Colonic mucosa (tissue), 4 donors: ENCODE measurements at regions not wholly inside any gene's neighbourhood (a gene's known extent, or its start where the extent isn't known, plus 50 kb on each side); places are given as distances from the start of the nearest gene placed in this dataset.

Experiments used
- DNase-seq: peaks from one replicate; pipeline ENCODE4 v3.0.0-alpha.2; 2020
- H3K27ac ChIP-seq: fragments of 200-600 bp; one replicate; pipeline ENCODE4 v1.8.0; 2021
- H3K27me3 ChIP-seq: fragments of 200-600 bp; one replicate; pipeline ENCODE4 v1.8.0; 2021
- H3K36me3 ChIP-seq: fragments of 200-600 bp; one replicate; pipeline ENCODE4 v1.8.0; 2021
- H3K4me1 ChIP-seq: fragments of 200-600 bp; one replicate; pipeline ENCODE4 v1.8.0; 2021; ENCODE audit warnings: mild to moderate bottlenecking
- H3K4me3 ChIP-seq: fragments of 200-600 bp; one replicate; pipeline ENCODE4 v1.8.0; 2021
- H3K9ac ChIP-seq, 2 donors: one replicate each; pipeline ENCODE4 v1.7.0; 2013; ENCODE audit warnings: control low read depth in 2 of 2, low read depth in 2 of 2, low read length in 2 of 2
- H3K9me3 ChIP-seq: fragments of 200-600 bp; one replicate; pipeline ENCODE4 v1.8.0; 2021
- intact Hi-C: fragments of 100-400 bp; cut with DNase I; formaldehyde crosslinking; loops from one replicate; pipeline ENCODE4 v1.14.1; 2022
- TF ChIP-seq, protein P1 (sequence below): fragments of 200-600 bp; IDR thresholded peaks from one replicate; pipeline ENCODE4 v1.8.0; 2022; ENCODE audit warnings: antibody characterized with exemption, mild to moderate bottlenecking
- donor health status: healthy.
- donor health status: DM: no; HTN: no; CAD: no.
- donor health status: DM: no; HTN: no; CAD: no.

DNA sequence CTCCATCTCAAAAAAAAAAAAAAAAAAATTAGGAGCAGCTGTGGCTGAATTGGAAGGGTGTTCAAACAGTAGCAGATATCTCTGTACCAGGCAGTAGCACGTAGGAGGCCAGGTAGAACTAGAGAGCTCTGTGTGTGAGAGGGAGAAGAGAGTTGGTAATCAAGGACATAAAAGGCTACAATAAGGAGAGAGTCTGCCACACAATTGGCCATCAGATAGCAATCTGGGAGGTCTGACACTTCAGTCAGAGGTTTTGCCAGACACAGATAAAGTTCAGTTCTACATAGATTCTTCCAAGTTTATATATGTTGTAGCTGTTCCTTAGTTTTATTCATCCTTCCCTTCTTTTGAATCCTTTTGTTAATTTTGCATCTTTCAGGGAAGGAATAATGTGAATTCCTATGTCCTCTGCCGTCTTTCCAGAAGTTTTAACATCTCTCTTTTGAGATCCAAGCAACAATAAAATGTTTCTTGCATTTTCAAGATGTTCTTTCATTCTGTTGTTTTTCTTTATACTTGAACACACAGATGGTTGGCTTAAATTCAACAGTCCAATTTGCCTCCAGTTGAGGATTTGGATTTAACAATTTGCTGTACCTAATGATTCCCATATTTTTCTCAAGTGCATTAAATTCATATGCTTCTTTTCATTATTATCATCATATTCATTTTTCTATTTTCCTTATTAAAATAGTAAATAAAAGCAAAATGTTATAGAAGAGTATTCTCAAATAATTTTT, 600.3 kb upstream of the GCFC2 start:
- Histone ChIP-seq H3K9me3 (no peaks in the 10 kb centered on the region), H3K4me3 (no peak overlapping the region), H3K27me3 (no peaks in the 10 kb centered on the region), H3K4me1 (no peaks in the 10 kb centered on the region), H3K27ac (no peak overlapping the region), H3K36me3 (no peaks in the 10 kb centered on the region), H3K9ac (no peak overlapping the region)
- intact Hi-C loops: no loop called here
- TF ChIP-seq, protein P1, sequence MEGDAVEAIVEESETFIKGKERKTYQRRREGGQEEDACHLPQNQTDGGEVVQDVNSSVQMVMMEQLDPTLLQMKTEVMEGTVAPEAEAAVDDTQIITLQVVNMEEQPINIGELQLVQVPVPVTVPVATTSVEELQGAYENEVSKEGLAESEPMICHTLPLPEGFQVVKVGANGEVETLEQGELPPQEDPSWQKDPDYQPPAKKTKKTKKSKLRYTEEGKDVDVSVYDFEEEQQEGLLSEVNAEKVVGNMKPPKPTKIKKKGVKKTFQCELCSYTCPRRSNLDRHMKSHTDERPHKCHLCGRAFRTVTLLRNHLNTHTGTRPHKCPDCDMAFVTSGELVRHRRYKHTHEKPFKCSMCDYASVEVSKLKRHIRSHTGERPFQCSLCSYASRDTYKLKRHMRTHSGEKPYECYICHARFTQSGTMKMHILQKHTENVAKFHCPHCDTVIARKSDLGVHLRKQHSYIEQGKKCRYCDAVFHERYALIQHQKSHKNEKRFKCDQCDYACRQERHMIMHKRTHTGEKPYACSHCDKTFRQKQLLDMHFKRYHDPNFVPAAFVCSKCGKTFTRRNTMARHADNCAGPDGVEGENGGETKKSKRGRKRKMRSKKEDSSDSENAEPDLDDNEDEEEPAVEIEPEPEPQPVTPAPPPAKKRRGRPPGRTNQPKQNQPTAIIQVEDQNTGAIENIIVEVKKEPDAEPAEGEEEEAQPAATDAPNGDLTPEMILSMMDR: no peak
- DNase-seq: no peak

DNA sequence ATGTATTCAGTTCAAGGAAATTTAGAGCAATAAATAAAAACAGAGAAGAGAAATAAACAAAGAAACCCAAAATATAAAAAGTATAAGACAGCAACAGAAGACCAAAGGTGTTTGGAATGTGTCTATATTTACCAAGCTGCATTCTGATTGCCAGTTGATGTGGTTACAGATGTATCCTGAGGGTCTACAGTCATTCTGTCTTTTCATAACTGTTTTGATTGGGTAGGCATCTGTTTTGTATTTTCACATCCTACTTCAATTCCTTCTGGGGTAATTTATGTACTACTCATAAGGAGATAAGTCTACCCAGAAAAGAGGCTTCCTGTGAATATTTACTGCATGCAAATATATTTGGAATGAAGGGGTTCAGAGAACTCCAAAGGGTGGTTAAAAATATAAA, 596.8 kb upstream of the GCFC2 start:
- Histone ChIP-seq H3K27ac (no peak overlapping the region), H3K9ac (no peak overlapping the region), H3K4me3 (no peak overlapping the region), H3K27me3 (no peaks in the 10 kb centered on the region), H3K4me1 (no peaks in the 10 kb centered on the region), H3K9me3 (no peaks in the 10 kb centered on the region), H3K36me3 (no peaks in the 10 kb centered on the region)
- DNase-seq: no peak
- TF ChIP-seq, protein P1: no peak
- intact Hi-C loops: no loop called here

DNA sequence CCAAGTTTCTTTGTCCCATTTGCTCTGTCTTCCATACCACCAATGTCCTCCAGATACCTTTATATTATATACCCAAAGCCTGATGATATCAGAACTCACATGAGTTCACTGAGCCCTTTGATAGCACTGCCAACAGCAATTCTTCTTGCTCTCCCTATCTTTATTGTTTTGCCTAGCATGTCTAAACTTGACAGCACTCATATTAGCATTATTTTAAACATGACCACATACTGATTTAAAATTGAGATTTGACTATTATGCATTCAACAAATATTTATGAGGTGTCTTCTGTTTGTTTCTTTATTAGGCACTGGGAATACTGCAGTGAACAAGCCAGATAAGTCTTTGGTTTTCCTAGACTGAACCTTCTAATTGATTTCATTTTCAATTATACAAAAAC, 587.3 kb upstream of the GCFC2 start:
- Histone ChIP-seq H3K27ac (no peak overlapping the region), H3K9ac (no peak overlapping the region), H3K27me3 (no peaks in the 10 kb centered on the region), H3K4me1 (no peaks in the 10 kb centered on the region), H3K9me3 (no peaks in the 10 kb centered on the region), H3K36me3 (no peaks in the 10 kb centered on the region), H3K4me3 (no peak overlapping the region)
- no peak for DNase-seq
- TF ChIP-seq, protein P1: no peak
- intact Hi-C loops: no loop called here

DNA sequence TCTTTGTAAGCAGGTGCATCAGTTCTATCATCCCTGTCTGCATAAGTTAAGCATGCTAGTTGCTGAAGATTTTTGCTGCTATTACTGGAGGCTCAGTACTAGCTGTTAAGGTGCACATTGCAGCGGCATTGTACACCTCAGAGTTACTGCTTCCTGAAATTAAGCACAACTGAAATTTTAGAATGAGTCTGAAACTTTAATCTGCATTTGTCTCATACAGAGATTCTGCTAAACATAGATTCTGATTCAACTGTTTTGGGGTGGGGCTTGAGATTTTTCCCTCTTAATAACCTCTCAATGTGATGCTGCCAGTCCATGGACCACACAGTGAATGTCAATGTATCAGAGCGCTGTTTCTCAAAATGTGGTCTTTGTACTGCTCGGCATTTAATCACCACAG, 585.7 kb upstream of the GCFC2 start:
- Histone ChIP-seq H3K4me3 (no peak overlapping the region), H3K4me1 (no peaks in the 10 kb centered on the region), H3K27me3 (no peaks in the 10 kb centered on the region), H3K36me3 (no peaks in the 10 kb centered on the region), H3K9ac (no peak overlapping the region), H3K9me3 (no peaks in the 10 kb centered on the region), H3K27ac (no peak overlapping the region)
- no peak for DNase-seq
- TF ChIP-seq, protein P1: no peak
- intact Hi-C loops: no loop called here

DNA sequence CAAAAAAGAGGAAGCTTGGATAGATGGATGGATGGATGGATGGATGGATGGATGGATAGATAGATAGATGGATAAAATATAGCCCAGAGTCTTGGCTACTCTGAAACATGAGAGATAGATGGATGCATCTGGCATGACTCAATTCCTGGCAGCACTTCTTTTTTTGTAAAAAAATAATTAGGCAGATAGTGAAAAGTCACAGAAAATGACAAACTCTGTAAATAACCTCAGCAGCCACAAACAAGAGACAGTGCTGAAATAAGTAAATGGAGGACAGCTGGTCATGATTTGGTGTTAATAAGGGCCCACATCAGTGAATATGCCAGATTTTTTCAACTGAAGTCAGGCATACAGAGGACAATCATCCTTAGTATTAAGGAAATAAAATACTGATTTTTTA, 585.0 kb upstream of the GCFC2 start:
- Histone ChIP-seq H3K27me3 (no peaks in the 10 kb centered on the region), H3K27ac (no peak overlapping the region), H3K36me3 (no peaks in the 10 kb centered on the region), H3K4me1 (no peaks in the 10 kb centered on the region), H3K9me3 (no peaks in the 10 kb centered on the region), H3K9ac (no peak overlapping the region), H3K4me3 (no peak overlapping the region)
- no peak for DNase-seq
- intact Hi-C loops: no loop called here
- TF ChIP-seq, protein P1: no peak
